HG03039 (cell line): ENCODE measurements at regions not wholly inside any gene's neighbourhood (a gene's known extent, or its start where the extent isn't known, plus 50 kb on each side); places are given as distances from the start of the nearest gene placed in this dataset.
"Not testable (repeated sequence)": the region's sequence is repeated elsewhere in the genome, so short reads cannot be mapped to it uniquely, and the experiment has no call there.

Experiments
- ATAC-seq: cut with Tn5 transposase; IDR thresholded peaks from one replicate; pipeline ENCODE4 v1.9.1; 2021; ENCODE audit warnings: mild to moderate bottlenecking, moderate library complexity; ENCODE audit not compliant: unreplicated experiment

- no peak for ATAC-seq
These were observed 544.3 kb upstream of the ARRDC3 start for GRCh38 chr5:91927439-91927838.

DNA sequence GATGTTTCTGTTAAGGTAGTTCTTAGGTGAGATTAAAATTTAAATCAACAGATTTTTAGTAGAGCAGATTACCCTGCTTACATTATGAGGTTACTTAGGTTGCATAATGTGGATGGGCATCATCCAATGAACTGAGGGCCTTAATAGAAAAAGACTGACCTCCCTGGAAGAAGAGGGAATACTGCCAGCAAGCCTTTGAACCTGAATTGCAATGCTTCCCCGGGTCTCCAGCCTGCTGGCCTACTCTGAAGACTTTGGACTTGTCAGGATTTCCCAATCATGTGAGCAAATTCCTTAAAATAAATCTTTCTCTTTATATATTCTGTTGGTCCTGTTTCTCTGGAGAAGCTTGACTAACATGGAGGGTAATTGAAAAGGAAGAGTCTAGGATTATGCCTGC lies 542.1 kb upstream of the ARRDC3 start:
- no peak for ATAC-seq

- ATAC-seq: not testable (repeated sequence)
These were observed 534.1 kb upstream of the ARRDC3 start for GRCh38 chr5:91917037-91917814.

DNA sequence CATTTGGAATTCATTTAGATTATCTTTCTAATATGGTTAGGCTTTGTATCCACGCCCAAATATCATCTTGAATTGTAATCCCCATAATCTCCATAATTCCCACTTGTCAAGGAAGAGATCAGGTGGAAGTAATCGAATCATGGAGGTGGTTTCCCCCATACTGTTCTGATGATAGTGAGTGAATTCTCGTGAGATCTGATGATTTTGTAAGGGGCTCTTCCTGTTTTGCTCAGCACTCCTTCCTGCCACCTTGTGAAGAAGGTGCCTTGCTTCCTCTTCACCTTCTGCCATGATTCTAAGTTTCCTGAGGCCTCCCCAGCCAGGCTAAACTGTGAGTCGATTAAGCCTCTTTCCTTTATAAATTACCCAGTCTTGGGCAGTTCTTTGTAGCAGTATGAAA lies 527.5 kb upstream of the ARRDC3 start:
- no peak for ATAC-seq

DNA sequence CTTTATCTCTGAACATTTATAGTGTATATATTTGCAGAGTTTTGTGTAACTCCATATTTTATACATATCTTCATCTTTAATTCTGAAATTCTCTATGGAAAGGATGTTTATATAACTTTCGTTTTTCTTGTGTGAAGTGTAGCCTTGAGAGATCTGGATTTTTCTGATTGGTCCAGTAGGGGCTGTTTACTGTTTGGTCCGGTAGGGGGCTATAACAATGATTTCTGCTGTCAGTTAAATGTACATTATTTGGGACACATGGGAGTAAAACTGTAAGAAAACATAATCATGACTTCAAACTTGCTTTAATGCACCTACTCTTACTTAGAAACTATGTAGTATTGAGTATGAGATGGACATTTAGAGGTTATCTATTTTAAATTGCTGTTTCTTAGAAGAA lies 527.1 kb upstream of the ARRDC3 start:
- no peak for ATAC-seq

GRCh38 chr5:91906494-91906893 lies 523.4 kb upstream of the ARRDC3 start:
- ATAC-seq: no peak

GRCh38 chr5:91906027-91906426 lies 522.9 kb upstream of the ARRDC3 start:
- ATAC-seq: no peak

- no peak for ATAC-seq
These were observed 515.8 kb upstream of the ARRDC3 start for GRCh38 chr5:91898898-91899297.

GRCh38 chr5:91898019-91898418 lies 514.9 kb upstream of the ARRDC3 start:
- ATAC-seq: no peak

GRCh38 chr5:91888810-91889209 lies 505.7 kb upstream of the ARRDC3 start:
- ATAC-seq: no peak

- ATAC-seq: no peak
These were observed 502.5 kb upstream of the ARRDC3 start for GRCh38 chr5:91885291-91886265.

DNA sequence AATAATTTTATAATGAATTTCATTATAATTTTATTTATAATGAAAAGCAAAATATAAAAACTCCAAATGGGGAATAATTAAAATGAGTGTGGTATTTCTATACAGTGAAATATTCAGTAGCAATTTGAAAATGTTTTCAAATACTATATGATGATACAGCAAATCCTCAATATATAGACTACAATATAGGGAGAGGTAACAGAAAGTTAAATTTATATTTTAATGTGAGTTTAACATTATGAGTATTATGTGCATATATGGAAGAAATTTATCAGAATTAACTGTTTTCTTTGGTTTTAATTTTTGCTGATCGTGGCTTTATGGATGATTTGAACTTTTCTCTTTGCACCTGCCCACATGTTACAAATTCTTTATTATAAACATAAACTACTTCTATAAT lies 500.9 kb upstream of the ARRDC3 start:
- ATAC-seq: no peak

DNA sequence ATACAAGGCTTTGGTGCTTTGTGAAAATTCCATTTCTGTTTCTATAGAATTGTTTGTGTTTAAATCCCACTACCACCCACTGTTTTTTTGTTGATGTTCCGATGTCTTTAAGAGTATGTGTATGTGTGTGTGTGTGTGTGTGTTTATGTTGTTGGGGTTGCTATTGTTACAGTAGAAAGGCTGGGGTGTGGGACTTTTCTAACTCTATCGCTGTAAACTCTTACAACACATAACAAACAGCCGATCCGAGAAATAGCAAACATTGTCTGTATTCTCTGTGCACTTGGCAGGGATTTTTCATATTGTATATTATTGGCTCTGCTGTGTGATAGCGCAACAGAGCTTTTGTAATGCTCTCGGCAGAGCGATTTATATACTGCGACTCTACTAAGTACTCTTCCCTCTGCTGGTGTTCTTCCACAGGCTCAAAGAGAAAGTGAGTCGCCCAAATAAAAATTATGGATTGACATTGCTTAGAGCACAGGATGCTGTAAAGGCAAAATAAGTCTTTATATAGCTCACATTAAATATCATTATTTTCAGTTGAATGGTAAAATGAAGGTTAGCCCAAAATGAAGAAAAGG lies 492.2 kb upstream of the ARRDC3 start:
- ATAC-seq: no peak

DNA sequence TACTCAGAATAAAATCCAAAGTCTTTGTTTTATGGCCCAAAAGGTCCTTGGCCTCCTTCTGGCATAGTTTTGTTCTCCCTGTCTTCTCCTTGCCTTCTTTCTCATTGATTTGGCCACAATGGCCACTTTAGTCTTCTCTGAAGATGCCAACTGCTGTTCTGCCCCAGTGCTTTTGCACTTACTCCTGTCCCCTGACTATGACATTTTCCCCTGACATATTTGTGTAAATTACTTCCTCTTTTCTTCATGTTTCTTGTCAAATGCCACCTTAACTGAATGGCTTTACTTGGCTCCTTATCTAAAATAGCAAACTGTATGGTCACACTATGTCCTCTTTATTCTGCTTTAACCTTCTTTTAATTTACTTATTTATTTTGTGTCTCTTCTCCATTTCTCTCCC lies 484.7 kb upstream of the ARRDC3 start:
- no peak for ATAC-seq

DNA sequence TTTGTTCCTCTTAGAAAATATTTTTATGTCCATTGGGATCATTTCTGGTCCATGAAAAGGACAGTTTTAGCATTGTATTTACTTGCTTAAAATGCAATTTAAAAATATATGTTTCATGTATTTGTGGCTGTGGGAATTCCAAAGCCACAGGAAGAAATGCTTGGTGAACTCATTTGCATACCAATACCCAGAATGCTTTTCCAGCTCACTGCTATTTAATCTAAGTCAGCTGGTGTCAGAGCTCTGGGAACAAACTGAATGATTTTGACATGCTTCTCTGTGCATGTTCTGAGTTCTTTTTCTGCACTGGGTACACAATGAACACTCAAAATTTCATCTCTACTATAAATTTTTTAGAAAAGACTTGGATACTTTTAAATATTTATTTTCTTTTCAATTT lies 482.8 kb upstream of the ARRDC3 start:
- ATAC-seq: no peak

DNA sequence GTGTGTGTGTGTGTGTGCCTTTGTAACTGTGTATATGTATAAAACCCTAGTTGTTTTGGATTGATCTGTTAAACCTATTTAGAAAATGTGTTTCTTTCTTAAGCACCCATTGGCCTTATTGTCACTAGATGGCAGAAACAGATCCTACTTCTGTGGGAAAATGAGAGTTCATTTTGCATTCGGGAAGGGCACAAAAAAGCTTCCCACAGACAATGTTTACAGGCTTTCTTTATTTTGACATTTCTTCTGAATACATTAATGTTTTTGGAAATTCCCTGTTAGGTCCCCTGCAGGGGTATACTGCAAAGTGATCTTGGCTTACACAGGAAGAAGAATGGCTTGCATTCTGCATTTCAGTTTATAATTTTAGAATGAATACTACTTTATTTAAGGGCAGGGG lies 481.8 kb upstream of the ARRDC3 start:
- no peak for ATAC-seq

- ATAC-seq: no peak
These were observed 468.6 kb upstream of the ARRDC3 start for GRCh38 chr5:91851670-91852069.

DNA sequence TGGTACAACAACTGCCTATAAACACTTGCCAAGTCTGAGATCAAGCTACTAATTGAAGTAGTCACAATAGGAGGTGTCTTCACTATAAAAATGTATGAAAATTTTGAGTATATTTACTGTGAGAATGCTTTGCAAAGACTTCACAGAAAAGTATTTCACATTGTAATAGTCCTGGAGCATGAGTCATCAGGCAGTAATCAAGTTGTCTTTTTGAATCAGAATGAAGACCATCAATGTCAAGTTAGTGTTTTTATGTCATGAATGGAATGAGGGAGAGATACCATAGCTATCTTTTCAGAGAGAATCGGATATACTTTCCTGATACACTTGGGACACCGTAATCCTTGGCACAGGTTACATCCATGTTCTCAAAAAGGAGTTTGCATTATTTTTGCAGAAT lies 466.9 kb upstream of the ARRDC3 start:
- no peak for ATAC-seq

DNA sequence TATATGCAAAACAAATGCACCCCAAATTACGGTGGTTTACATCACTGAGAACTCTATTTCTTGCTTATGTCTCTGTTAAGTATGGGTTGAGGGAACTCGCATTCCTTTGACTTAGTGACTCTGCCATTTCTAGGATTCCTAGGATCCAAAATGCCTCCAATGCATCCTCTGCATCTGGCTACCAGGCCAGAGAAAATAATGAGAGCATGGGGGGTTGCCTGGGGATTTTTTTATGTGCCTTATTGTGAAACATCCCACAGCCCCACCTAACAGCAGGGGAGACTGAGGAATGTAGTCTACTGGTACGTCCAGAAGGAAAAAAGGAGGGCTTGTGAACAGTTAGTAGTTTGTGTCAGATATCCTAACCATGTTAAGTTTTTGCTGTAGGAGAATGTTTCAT lies 466.0 kb upstream of the ARRDC3 start:
- no peak for ATAC-seq

- ATAC-seq: no peak
These were observed 465.3 kb upstream of the ARRDC3 start for GRCh38 chr5:91848453-91848852.

- ATAC-seq: no peak
These were observed 458.3 kb upstream of the ARRDC3 start for GRCh38 chr5:91841423-91841822.

- no peak for ATAC-seq
These were observed 457.3 kb upstream of the ARRDC3 start for GRCh38 chr5:91840412-91840811.
